ENCODE measurements at regions not wholly inside any gene's neighbourhood (a gene's known extent, or its start where the extent isn't known, plus 50 kb on each side); places are given as distances from the start of the nearest gene placed in this dataset.

- TF ChIP-seq CTCF (IDR thresholded peaks at IDR 0.05) (no peak), POLR2A (IDR thresholded peaks at IDR 0.05) (no peak)
Measured at GRCh38 chr11:110832539-110832938, 120.3 kb upstream of the ARHGAP20 start.

Measured in upper lobe of left lung (tissue), 4 donors.